OCI-LY7 (cell line): ENCODE measurements at regions not wholly inside any gene's neighbourhood (a gene's known extent, or its start where the extent isn't known, plus 50 kb on each side); places are given as distances from the start of the nearest gene placed in this dataset.

Experiments
- EZH2phosphoT487 ChIP-seq: fragments of 200-600 bp; sonication (generic); IDR thresholded peaks from 2 replicates; pipeline ENCODE4 v1.6.1; 2018; ENCODE audit warnings: low read depth, borderline replicate concordance, mild to moderate bottlenecking, mixed run types, antibody characterized with exemption, low read length, moderate library complexity, mixed read lengths
- TF ChIP-seq, protein P1 (sequence below): fragments of 200-600 bp; sonication (generic); conservative IDR thresholded peaks from 2 replicates; pipeline ENCODE4 v1.5.1; 2014; ENCODE audit warnings: mild to moderate bottlenecking, antibody characterized with exemption, low read length, moderate library complexity, mixed read lengths

DNA sequence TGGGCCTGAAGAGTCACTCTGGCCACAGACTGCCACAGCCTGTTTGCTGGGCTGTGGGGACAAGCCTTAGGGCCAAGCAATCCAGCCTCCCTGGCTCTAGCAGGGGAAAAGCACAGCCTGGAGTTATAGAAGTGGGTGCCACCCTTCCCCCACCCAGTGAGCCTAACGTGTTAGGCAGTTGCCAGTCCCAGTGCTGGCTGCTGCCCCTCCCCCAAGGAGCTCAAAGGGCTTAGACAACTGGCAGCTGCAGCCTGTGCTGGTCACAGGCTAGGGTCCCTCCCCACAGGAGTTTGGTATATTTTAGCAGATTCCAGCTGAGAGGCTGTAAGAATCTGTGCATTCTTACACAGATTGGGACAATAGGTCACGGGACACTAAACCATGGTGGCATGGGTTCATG lies 370.3 kb upstream of the FGF16 start:
- TF ChIP-seq, protein P1, sequence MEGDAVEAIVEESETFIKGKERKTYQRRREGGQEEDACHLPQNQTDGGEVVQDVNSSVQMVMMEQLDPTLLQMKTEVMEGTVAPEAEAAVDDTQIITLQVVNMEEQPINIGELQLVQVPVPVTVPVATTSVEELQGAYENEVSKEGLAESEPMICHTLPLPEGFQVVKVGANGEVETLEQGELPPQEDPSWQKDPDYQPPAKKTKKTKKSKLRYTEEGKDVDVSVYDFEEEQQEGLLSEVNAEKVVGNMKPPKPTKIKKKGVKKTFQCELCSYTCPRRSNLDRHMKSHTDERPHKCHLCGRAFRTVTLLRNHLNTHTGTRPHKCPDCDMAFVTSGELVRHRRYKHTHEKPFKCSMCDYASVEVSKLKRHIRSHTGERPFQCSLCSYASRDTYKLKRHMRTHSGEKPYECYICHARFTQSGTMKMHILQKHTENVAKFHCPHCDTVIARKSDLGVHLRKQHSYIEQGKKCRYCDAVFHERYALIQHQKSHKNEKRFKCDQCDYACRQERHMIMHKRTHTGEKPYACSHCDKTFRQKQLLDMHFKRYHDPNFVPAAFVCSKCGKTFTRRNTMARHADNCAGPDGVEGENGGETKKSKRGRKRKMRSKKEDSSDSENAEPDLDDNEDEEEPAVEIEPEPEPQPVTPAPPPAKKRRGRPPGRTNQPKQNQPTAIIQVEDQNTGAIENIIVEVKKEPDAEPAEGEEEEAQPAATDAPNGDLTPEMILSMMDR, result no peak
- TF ChIP-seq EZH2phosphoT487, result no peak
